Activated CD8-positive, alpha-beta T cell treated with anti-CD3 and anti-CD28 coated beads for 36 hours (primary cell): ENCODE measurements at regions not wholly inside any gene's neighbourhood (a gene's known extent, or its start where the extent isn't known, plus 50 kb on each side); places are given as distances from the start of the nearest gene placed in this dataset.

Experiments
- ATAC-seq: fragments of 200-7000 bp; cut with Tn5 transposase; one replicate; pipeline ENCODE4 v1.10.0; 2021; ENCODE audit warnings: mild to moderate bottlenecking, moderate library complexity
- CTCF ChIA-PET: fragments of 350-600 bp; sonication (Branson Sonifier 250); formaldehyde crosslinking; loops from one replicate; lab custom pipeline; 2021; ENCODE audit warnings: antibody characterized with exemption; lab: Charles Lee
- POLR2A ChIA-PET: fragments of 350-600 bp; sonication (Branson Sonifier 250); formaldehyde crosslinking; loops from one replicate; lab custom pipeline; 2021; ENCODE audit warnings: antibody characterized with exemption; lab: Charles Lee
- DNase-seq: peaks from one replicate; pipeline ENCODE4 v3.0.0-alpha.2; 2020
- H3K27ac Mint-ChIP-seq: one replicate; pipeline ENCODE4 v1.8.0; 2021; ENCODE audit warnings: mild to moderate bottlenecking, mixed read lengths
- H3K27me3 Mint-ChIP-seq: one replicate; pipeline ENCODE4 v1.8.0; 2021; ENCODE audit warnings: mixed read lengths
- H3K36me3 Mint-ChIP-seq: one replicate; pipeline ENCODE4 v1.8.0; 2021; ENCODE audit warnings: low read depth, mixed read lengths
- H3K4me1 Mint-ChIP-seq: one replicate; pipeline ENCODE4 v1.8.0; 2021; ENCODE audit warnings: low read depth, mixed read lengths
- H3K4me3 Mint-ChIP-seq: one replicate; pipeline ENCODE4 v1.8.0; 2021; ENCODE audit warnings: mild to moderate bottlenecking, moderate library complexity, mixed read lengths
- H3K9me3 Mint-ChIP-seq: one replicate; pipeline ENCODE4 v1.8.0; 2021; ENCODE audit warnings: mixed read lengths
- intact Hi-C: fragments of 100-400 bp; cut with micrococcal nuclease; formaldehyde crosslinking; loops from one replicate; pipeline ENCODE4 v1.10.0; 2022
- TF ChIP-seq, protein P1 (sequence below): fragments of 200-600 bp; IDR thresholded peaks from one replicate; pipeline ENCODE4 v1.8.0; 2022; ENCODE audit warnings: antibody characterized with exemption, mild to moderate bottlenecking

DNA sequence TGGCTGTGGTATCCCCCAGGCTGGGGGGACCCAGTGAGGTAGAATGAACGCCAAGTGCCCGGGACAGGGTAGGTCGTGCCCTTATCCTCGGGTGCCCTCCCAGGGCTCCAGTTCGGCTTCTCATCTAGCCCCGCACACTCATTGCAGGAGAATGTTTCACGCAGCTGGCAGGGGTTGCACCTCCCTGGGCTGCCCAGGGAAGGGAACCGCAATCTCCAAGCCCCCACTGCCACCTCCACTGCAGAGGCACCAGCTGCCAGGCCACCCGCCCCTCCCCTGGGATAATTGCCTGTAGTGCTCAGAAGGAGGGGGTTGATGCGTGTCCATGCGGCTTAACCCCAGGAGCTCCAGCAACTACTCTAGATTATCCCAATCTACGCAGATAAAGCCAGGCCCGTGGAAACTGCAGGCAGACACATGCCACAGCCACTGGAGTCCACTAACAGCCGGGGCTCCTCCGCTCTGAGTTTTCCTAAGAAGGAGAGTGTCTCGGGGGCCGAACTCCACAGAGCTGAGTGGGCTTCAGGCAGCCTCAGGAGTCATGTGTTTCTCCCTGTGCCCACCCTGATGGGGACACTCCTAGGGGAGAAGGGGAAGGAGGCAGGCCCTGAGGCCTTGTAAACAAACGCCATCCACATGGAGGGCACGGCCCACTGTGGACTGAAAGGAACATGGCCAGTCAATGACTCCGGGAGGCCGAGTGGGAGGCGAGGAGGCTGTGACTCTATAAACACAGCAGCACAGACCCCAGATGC is 137.2 kb upstream of the IQSEC1 start:
- H3K36me3 Mint-ChIP-seq, result no peaks in the 10 kb centered on the region
- no peaks in the 10 kb centered on the region for H3K9me3 Mint-ChIP-seq
- ATAC-seq, result no peak
- no peak for DNase-seq
- ChIA-PET CTCF (no interaction called here), POLR2A (no interaction called here)
- no peak overlapping the region for H3K4me3 Mint-ChIP-seq
- H3K27me3 Mint-ChIP-seq, result peaks cover 21% of the 10 kb centered on the region
- TF ChIP-seq, protein P1, sequence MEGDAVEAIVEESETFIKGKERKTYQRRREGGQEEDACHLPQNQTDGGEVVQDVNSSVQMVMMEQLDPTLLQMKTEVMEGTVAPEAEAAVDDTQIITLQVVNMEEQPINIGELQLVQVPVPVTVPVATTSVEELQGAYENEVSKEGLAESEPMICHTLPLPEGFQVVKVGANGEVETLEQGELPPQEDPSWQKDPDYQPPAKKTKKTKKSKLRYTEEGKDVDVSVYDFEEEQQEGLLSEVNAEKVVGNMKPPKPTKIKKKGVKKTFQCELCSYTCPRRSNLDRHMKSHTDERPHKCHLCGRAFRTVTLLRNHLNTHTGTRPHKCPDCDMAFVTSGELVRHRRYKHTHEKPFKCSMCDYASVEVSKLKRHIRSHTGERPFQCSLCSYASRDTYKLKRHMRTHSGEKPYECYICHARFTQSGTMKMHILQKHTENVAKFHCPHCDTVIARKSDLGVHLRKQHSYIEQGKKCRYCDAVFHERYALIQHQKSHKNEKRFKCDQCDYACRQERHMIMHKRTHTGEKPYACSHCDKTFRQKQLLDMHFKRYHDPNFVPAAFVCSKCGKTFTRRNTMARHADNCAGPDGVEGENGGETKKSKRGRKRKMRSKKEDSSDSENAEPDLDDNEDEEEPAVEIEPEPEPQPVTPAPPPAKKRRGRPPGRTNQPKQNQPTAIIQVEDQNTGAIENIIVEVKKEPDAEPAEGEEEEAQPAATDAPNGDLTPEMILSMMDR, result no peak
- intact Hi-C loops, result no loop called here
- no peak overlapping the region for H3K27ac Mint-ChIP-seq
- no peaks in the 10 kb centered on the region for H3K4me1 Mint-ChIP-seq

DNA sequence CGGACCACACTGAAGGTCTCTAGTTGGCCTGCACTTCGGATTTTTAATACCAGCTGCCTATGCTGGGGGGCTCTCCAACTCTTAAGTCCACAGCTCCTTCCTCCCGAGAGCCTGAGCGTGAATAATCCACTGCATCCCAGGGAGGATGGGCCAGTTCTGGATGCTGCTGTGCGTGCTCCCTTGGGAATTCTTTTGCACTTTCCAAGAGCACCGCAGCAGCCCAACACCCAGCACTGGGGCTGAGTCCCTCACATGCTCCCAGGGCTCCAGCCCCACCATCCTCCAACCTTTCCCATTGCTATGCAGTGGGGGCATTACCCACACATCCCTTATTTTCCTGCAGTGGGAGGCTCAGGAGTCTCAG is 136.4 kb upstream of the IQSEC1 start:
- peaks cover 26% of the 10 kb centered on the region for H3K27me3 Mint-ChIP-seq
- POLR2A ChIA-PET, result no interaction called here

DNA sequence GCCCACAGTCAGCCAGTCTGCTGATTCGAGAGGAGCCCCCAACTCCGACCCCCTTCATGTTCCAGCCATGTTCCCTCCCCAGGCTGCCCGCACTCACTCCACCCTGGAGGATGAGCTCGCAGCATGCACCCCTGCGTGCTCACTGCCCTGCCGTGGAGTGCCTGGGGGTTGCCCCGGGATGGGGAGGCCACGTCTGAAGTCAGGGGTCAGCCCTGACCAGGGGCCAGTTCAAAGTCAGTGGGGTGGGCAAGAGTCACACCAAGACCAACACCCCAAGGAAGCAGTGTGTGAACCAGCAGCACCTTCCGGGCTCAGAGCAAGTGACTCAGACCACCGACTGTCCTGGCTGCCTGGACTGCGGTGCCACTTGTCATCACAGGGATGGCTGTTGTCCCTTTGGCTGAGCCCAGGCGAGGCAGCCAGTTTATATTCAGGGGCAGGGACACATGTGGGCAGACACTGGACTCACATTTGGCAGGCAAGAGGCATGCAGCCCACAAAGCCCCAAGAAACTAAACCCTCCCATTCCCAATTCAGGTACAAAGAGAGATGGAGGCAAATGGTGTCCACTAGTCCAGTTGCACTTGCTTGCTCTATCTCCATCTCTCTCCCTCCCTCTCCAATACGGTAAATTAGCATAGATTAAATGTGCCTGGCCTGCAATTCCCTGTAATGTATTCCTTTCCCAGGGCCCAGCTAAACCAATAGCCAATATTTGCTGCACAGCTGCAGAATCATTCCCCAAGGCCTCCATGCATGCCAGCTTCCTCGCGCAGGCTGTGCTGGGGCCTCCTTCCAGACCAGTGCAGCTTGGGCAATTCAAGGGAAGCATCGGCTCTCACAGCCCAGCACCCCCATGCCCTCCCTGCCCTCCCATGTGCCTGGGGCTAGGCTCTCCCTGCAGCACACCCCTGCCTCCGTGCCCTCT is 135.7 kb upstream of the IQSEC1 start:
- CTCF ChIA-PET, result no interaction called here
- H3K4me1 Mint-ChIP-seq, result peaks cover 2% of the 10 kb centered on the region
- H3K9me3 Mint-ChIP-seq, result no peaks in the 10 kb centered on the region
- no peak overlapping the region for H3K27ac Mint-ChIP-seq
- POLR2A ChIA-PET, result no interaction called here
- no peak overlapping the region for H3K4me3 Mint-ChIP-seq
- TF ChIP-seq, protein P1, result no peak
- DNase-seq (no peak), ATAC-seq (no peak)
- intact Hi-C loops, result no loop called here
- H3K36me3 Mint-ChIP-seq, result no peaks in the 10 kb centered on the region
- peaks cover 29% of the 10 kb centered on the region for H3K27me3 Mint-ChIP-seq

More for the DNA sequence above, 136.4 kb upstream of the IQSEC1 start:
- CTCF ChIA-PET, result no interaction called here
- H3K36me3 Mint-ChIP-seq, result no peaks in the 10 kb centered on the region
- H3K4me1 Mint-ChIP-seq, result peaks cover under 1% of the 10 kb centered on the region
- H3K4me3 Mint-ChIP-seq, result no peak overlapping the region
- TF ChIP-seq, protein P1, result no peak
- no peak overlapping the region for H3K27ac Mint-ChIP-seq
- H3K9me3 Mint-ChIP-seq, result no peaks in the 10 kb centered on the region
- intact Hi-C loops, result no loop called here
- DNase-seq (no peak), ATAC-seq (no peak)

DNA sequence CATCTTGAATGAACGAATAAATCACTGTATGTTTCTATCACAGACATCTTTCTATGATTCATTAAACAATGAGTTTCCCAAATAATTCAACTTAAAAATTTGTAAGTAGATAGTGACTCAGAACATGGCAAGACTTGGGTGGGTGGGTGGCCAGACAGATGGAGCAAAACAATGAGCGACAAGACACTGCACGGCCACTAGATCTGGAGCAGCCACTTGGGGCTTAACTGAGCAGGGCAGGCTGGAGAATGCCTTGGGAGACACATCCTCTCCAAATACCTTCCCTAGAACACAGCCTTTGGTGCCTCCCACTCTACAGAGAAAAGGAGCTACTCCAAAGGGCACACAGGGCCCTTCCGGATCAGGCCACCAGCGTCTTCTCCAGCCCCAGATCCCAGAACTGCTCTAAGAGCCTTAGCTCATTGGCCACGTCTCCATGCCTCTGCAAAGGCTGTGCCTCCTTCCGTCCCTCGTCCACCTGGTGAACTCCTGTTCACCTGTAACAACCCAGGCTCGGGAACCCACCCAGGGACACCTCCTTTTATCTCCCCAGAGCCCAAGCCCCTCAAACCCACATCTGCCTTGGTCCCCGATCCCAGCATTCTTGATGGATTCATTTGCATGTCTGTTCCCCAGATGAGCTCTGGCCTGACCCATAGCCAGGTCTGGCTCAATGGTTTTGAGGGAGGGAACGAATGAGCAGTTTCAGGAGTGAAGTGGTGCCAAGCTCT is 134.9 kb upstream of the IQSEC1 start:
- Mint-ChIP-seq H3K4me1 (peaks cover 2% of the 10 kb centered on the region), H3K27ac (no peak overlapping the region), H3K4me3 (no peak overlapping the region), H3K9me3 (no peaks in the 10 kb centered on the region), H3K27me3 (peaks cover 29% of the 10 kb centered on the region), H3K36me3 (no peaks in the 10 kb centered on the region)
- DNase-seq (no peak), ATAC-seq (no peak)
- intact Hi-C loops, result no loop called here
- ChIA-PET CTCF (no interaction called here), POLR2A (no interaction called here)
- TF ChIP-seq, protein P1, result no peak
